Activated naive CD8-positive, alpha-beta T cell (primary cell): ENCODE measurements at regions not wholly inside any gene's neighbourhood (a gene's known extent, or its start where the extent isn't known, plus 50 kb on each side); places are given as distances from the start of the nearest gene placed in this dataset.
"Not testable (repeated sequence)": the region's sequence is repeated elsewhere in the genome, so short reads cannot be mapped to it uniquely, and the experiment has no call there.

Experiments used
- H3K27ac Mint-ChIP-seq: one replicate; pipeline ENCODE4 v1.8.0; 2021; ENCODE audit warnings: mixed read lengths
- H3K27me3 Mint-ChIP-seq: one replicate; pipeline ENCODE4 v1.8.0; 2021; ENCODE audit warnings: mixed read lengths
- H3K36me3 Mint-ChIP-seq: one replicate; pipeline ENCODE4 v1.8.0; 2021; ENCODE audit warnings: mixed read lengths
- H3K4me1 Mint-ChIP-seq: one replicate; pipeline ENCODE4 v1.8.0; 2021; ENCODE audit warnings: low read depth, mixed read lengths
- H3K4me3 Mint-ChIP-seq: one replicate; pipeline ENCODE4 v1.8.0; 2021; ENCODE audit warnings: mild to moderate bottlenecking, mixed read lengths
- H3K9me3 Mint-ChIP-seq: one replicate; pipeline ENCODE4 v1.8.0; 2021; ENCODE audit warnings: low read depth, mixed read lengths

- Mint-ChIP-seq H3K27ac (no peak overlapping the region), H3K4me3 (no peak overlapping the region), H3K9me3 (no peaks in the 10 kb centered on the region), H3K27me3 (peaks cover 1% of the 10 kb centered on the region), H3K36me3 (no peaks in the 10 kb centered on the region), H3K4me1 (peaks cover 1% of the 10 kb centered on the region)
Observed at GRCh38 chr3:5035113-5035512, 55.9 kb downstream of the BHLHE40 start.

GRCh38 chr3:5035692-5036391, 56.6 kb downstream of the BHLHE40 start:
- H3K27ac Mint-ChIP-seq, result no peak overlapping the region
- H3K4me1 Mint-ChIP-seq, result peaks cover 1% of the 10 kb centered on the region
- H3K4me3 Mint-ChIP-seq, result no peak overlapping the region
- H3K36me3 Mint-ChIP-seq, result no peaks in the 10 kb centered on the region
- no peaks in the 10 kb centered on the region for H3K9me3 Mint-ChIP-seq
- H3K27me3 Mint-ChIP-seq, result peaks cover 1% of the 10 kb centered on the region

- Mint-ChIP-seq H3K9me3 (no peaks in the 10 kb centered on the region), H3K4me1 (peaks cover 1% of the 10 kb centered on the region), H3K4me3 (no peak overlapping the region), H3K27ac (no peak overlapping the region), H3K36me3 (no peaks in the 10 kb centered on the region), H3K27me3 (peaks cover 1% of the 10 kb centered on the region)
Observed at GRCh38 chr3:5036392-5036766, 57.1 kb downstream of the BHLHE40 start.

GRCh38 chr3:5036858-5037257, 57.6 kb downstream of the BHLHE40 start:
- Mint-ChIP-seq H3K9me3 (no peaks in the 10 kb centered on the region), H3K27ac (no peak overlapping the region), H3K4me3 (no peak overlapping the region), H3K36me3 (no peaks in the 10 kb centered on the region), H3K27me3 (peaks cover 1% of the 10 kb centered on the region), H3K4me1 (peaks cover 1% of the 10 kb centered on the region)

GRCh38 chr3:5039585-5039984, 60.3 kb downstream of the BHLHE40 start:
- Mint-ChIP-seq H3K36me3 (no peaks in the 10 kb centered on the region), H3K4me1 (peaks cover 1% of the 10 kb centered on the region), H3K9me3 (no peaks in the 10 kb centered on the region), H3K4me3 (no peak overlapping the region), H3K27me3 (peaks cover 1% of the 10 kb centered on the region), H3K27ac (no peak overlapping the region)

GRCh38 chr3:5041315-5041714, 62.1 kb downstream of the BHLHE40 start:
- no peaks in the 10 kb centered on the region for H3K9me3 Mint-ChIP-seq
- peaks cover 1% of the 10 kb centered on the region for H3K27me3 Mint-ChIP-seq
- H3K27ac Mint-ChIP-seq, result no peak overlapping the region
- no peaks in the 10 kb centered on the region for H3K36me3 Mint-ChIP-seq
- no peak overlapping the region for H3K4me3 Mint-ChIP-seq
- H3K4me1 Mint-ChIP-seq, result peaks cover 1% of the 10 kb centered on the region

GRCh38 chr3:5045961-5046360, 66.7 kb downstream of the BHLHE40 start:
- Mint-ChIP-seq H3K4me1 (no peaks in the 10 kb centered on the region), H3K36me3 (peaks cover 7% of the 10 kb centered on the region), H3K4me3 (no peak overlapping the region), H3K27ac (no peak overlapping the region), H3K9me3 (peaks cover 8% of the 10 kb centered on the region), H3K27me3 (no peaks in the 10 kb centered on the region)

GRCh38 chr3:5047764-5048419, 68.7 kb downstream of the BHLHE40 start:
- Mint-ChIP-seq H3K27ac (no peak overlapping the region), H3K36me3 (peaks cover 7% of the 10 kb centered on the region), H3K4me1 (no peaks in the 10 kb centered on the region), H3K27me3 (no peaks in the 10 kb centered on the region), H3K4me3 (no peak overlapping the region), H3K9me3 (peaks cover 8% of the 10 kb centered on the region)

GRCh38 chr3:5051772-5052171, 70.3 kb upstream of the ARL8B start:
- H3K27me3 Mint-ChIP-seq, result no peaks in the 10 kb centered on the region
- peaks cover 7% of the 10 kb centered on the region for H3K36me3 Mint-ChIP-seq
- H3K9me3 Mint-ChIP-seq, result peaks cover 8% of the 10 kb centered on the region
- H3K4me1 Mint-ChIP-seq, result peaks cover 3% of the 10 kb centered on the region
- no peak overlapping the region for H3K4me3 Mint-ChIP-seq
- H3K27ac Mint-ChIP-seq, result no peak overlapping the region

- Mint-ChIP-seq H3K9me3 (peaks cover 8% of the 10 kb centered on the region), H3K27ac (no peak overlapping the region), H3K36me3 (peaks cover 6% of the 10 kb centered on the region), H3K4me3 (no peak overlapping the region), H3K4me1 (peaks cover 3% of the 10 kb centered on the region), H3K27me3 (no peaks in the 10 kb centered on the region)
Observed at GRCh38 chr3:5052247-5052646, 69.8 kb upstream of the ARL8B start.

- no peak overlapping the region for H3K4me3 Mint-ChIP-seq
- H3K36me3 Mint-ChIP-seq, result no peaks in the 10 kb centered on the region
- H3K27me3 Mint-ChIP-seq, result no peaks in the 10 kb centered on the region
- peaks cover 3% of the 10 kb centered on the region for H3K4me1 Mint-ChIP-seq
- H3K27ac Mint-ChIP-seq, result no peak overlapping the region
- no peaks in the 10 kb centered on the region for H3K9me3 Mint-ChIP-seq
Observed at GRCh38 chr3:5053021-5053831, 68.9 kb upstream of the ARL8B start.

- Mint-ChIP-seq H3K27me3 (no peaks in the 10 kb centered on the region), H3K27ac (no peak overlapping the region), H3K36me3 (no peaks in the 10 kb centered on the region), H3K4me1 (peaks cover 3% of the 10 kb centered on the region), H3K4me3 (no peak overlapping the region), H3K9me3 (no peaks in the 10 kb centered on the region)
Observed at GRCh38 chr3:5054098-5054497, 68.0 kb upstream of the ARL8B start.

- H3K36me3 Mint-ChIP-seq, H3K4me1 Mint-ChIP-seq, H3K27me3 Mint-ChIP-seq, H3K9me3 Mint-ChIP-seq, H3K27ac Mint-ChIP-seq, H3K4me3 Mint-ChIP-seq: not testable (repeated sequence)
Observed at GRCh38 chr3:5054579-5054978, 67.5 kb upstream of the ARL8B start.

- Mint-ChIP-seq H3K9me3 (no peaks in the 10 kb centered on the region), H3K4me1 (peaks cover 3% of the 10 kb centered on the region), H3K4me3 (no peak overlapping the region), H3K27me3 (no peaks in the 10 kb centered on the region), H3K27ac (peak overlapping the region; percentile 24), H3K36me3 (no peaks in the 10 kb centered on the region)
Observed at GRCh38 chr3:5055357-5056110, 66.6 kb upstream of the ARL8B start.

GRCh38 chr3:5056111-5056391, 66.0 kb upstream of the ARL8B start:
- Mint-ChIP-seq H3K27ac (no peak overlapping the region), H3K4me1 (peaks cover 3% of the 10 kb centered on the region), H3K4me3 (no peak overlapping the region), H3K36me3 (no peaks in the 10 kb centered on the region), H3K27me3 (no peaks in the 10 kb centered on the region), H3K9me3 (no peaks in the 10 kb centered on the region)
